ENCODE measurements at regions not wholly inside any gene's neighbourhood (a gene's known extent, or its start where the extent isn't known, plus 50 kb on each side); places are given as distances from the start of the nearest gene placed in this dataset.
"Not testable (repeated sequence)": the region's sequence is repeated elsewhere in the genome, so short reads cannot be mapped to it uniquely, and the experiment has no call there.

DNA sequence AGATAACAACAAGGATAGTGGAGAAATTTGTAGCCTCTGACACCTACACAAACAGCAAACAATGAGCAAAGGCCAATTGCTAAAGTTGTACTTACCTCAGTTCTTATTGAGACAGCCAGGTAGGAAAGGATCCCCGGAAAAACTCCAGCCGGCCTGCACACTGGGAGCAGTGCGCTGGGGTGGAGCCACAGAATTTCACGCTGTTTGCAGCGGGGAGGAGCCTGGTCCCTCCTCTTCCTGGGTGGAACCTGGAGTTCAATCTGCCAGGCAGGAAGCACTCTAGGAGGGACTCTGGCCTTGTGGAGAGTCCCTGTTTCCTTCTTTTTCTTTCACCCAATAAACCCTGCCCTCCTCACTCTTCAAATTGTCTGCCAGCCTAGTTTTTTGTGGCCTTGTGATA lies 382.6 kb upstream of the TGIF2LX start:
- not testable (repeated sequence) for DNase-seq

- not testable (repeated sequence) for DNase-seq
Measured at GRCh38 chrX:89557146-89557545, 364.6 kb upstream of the TGIF2LX start.

GRCh38 chrX:89562079-89562478 lies 359.6 kb upstream of the TGIF2LX start:
- DNase-seq, result not testable (repeated sequence)

DNA sequence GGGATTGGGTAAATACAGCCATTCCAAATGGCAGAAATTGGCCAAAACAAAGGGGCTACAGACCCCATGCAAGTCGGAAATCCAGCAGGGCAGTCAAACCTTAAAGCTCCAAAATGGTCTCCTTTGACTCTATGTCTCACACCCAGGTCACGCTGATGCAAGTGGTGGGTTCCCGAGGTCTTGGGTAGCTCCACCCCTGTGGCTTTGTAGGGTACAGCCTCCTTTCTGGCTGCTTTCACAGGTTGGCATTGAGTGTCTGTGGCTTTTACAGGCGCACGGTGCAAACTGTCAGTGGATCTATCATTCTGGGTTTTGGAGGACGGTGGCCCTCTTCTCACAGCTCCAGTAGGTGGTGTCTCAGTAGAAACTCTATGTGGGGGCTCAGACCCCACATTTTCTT lies 358.6 kb upstream of the TGIF2LX start:
- not testable (repeated sequence) for DNase-seq

DNA sequence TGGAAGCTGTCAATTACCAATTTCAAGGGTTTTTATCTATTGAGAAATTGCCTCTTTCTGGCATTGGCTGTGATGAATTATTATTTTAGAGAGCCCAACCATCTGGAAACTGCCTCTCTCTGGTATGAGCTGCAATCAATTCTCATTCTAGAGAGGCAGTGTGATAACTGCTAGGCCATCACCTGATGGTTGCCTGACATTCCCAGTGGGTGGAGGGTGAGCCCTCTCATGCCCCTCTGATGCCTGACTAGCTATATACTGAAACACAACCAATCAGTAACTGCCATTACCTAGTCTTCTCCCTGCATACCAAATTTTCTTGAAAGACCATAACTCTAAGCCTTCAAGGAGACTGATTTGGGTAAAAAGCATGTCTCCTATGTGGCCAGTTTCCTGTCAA lies 353.9 kb upstream of the TGIF2LX start:
- DNase-seq, result not testable (repeated sequence)

- peak; percentile 2 for DNase-seq
Measured at GRCh38 chrX:89581868-89582267, 339.8 kb upstream of the TGIF2LX start.

GRCh38 chrX:89631858-89632257 lies 289.9 kb upstream of the TGIF2LX start:
- not testable (repeated sequence) for DNase-seq

- DNase-seq, result not testable (repeated sequence)
Measured at GRCh38 chrX:89635887-89636286, 285.8 kb upstream of the TGIF2LX start.

- not testable (repeated sequence) for DNase-seq
Measured at GRCh38 chrX:89658662-89659061, 263.0 kb upstream of the TGIF2LX start.

DNA sequence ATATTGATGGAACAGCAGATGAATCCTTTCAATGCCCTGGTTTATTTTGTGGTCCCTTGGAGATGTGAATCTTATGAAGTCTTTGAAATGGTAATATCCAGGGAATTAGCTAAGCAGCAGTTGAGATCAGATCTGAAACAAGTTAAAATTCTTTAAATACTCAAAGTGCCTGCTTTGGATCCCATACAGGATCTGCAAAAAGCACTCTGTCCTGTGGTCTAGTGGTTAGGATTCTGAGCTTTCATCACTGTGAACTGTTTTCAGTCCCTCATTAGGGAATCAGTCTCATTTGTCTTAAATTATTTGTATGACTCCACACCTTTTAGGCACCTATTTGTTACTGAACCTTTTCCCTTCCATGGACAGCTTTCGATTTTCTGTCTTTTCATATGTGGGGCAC lies 215.2 kb upstream of the TGIF2LX start:
- not testable (repeated sequence) for DNase-seq

GRCh38 chrX:89707363-89707927 lies 214.3 kb upstream of the TGIF2LX start:
- not testable (repeated sequence) for DNase-seq

DNA sequence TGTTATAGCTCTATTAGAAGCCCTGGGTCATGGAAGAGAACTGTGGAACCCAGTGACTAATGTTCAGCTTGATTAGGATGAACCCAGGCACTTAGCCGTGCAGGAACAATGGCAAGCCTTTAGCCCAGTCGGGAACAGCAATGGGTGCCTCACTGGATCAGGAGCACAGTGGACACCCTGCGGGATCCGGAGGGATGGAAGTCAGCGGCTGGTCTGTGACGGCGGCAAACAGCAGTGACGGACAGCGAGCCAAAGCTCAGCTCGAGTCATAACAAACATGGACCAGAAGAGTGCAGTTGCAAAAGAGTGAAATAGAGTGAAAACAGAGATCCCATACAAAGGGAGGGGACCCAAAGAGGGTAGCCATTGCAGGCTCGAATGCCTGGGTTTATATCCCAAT lies 187.3 kb upstream of the TGIF2LX start:
- not testable (repeated sequence) for DNase-seq

DNA sequence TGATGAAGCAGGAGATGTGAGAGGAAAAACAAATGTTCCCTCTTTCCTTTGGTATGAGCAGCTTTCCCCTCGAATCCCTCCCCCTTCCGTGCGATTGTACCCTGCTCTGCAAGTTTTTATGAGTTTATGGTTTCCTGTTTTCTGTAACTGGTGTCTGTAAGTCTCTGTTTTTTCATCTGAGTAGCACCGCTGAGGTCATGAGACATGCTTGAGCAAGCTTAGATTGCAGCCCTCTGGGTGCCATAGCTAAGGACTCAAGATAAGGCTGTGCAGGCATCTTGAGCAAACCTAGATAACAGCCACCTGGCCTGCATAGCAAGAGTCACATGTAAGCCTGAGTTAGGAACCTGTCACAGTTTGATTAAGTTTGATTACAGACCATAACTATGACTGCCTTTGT lies 165.2 kb upstream of the TGIF2LX start:
- not testable (repeated sequence) for DNase-seq

GRCh38 chrX:89757767-89758166 lies 163.9 kb upstream of the TGIF2LX start:
- peak; percentile 1 for DNase-seq

DNA sequence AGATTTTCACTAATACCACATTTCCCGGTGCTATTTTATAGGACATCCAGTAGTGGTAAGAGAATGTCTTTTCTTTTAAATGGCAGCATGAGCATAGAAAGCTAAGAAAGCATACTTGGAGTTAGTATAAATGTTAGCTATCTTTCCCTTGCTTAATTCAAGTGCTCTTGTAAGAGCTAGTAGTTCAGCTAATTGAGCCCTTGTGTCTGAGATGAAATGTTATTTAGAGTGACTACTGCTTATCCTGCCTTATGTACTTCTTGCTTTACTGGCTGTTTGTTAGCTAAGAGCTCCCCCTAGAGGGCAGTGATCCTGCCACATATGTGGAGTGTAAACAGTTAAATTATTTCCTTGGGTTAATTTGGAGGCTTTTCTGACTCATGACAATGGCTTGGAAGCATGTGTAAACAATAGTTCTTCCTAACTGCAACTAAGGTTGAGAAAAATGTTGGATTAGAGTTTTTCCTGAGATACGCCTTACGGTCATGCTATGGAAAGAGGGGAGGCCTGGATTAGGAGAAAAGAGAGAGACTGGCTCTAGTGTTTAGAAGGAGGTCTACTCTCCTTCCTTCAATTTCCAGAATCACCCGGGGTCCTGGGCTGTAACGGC lies 162.5 kb upstream of the TGIF2LX start:
- not testable (repeated sequence) for DNase-seq

GRCh38 chrX:89771639-89772038 lies 150.1 kb upstream of the TGIF2LX start:
- not testable (repeated sequence) for DNase-seq

- not testable (repeated sequence) for DNase-seq
Measured at GRCh38 chrX:89811440-89811839, 110.3 kb upstream of the TGIF2LX start.

DNA sequence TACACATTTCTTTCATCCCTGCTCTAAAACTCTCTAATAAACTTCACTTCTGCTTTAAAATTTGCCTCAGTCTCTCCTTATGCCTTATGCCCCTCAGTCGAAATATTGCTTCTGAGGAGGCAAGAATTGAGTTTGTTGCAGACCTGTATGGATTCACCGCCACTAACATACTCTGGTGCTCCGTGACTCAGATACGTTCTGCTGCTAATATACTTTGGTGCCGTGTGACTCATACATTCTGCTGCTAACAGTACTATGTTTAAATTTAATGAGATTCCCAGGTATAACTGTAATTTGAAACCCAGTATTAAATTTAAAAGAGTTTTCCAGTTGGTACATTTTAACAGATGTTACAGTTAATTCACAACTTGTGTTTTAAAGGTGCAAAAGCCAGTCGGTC lies 82.0 kb upstream of the TGIF2LX start:
- DNase-seq, result not testable (repeated sequence)

GRCh38 chrX:89871662-89872061 lies 50.0 kb upstream of the TGIF2LX start:
- DNase-seq, result peak; percentile 10
